ENCODE measurements at regions not wholly inside any gene's neighbourhood (a gene's known extent, or its start where the extent isn't known, plus 50 kb on each side); places are given as distances from the start of the nearest gene placed in this dataset.

GRCh38 chr5:58403822-58404433, 56.0 kb downstream of the PLK2 start:
- no peak for DNase-seq

- no peak for DNase-seq
Measured at GRCh38 chr5:58401701-58402100, 58.2 kb downstream of the PLK2 start.

- DNase-seq = no peak
Measured at GRCh38 chr5:58400737-58401136, 59.1 kb downstream of the PLK2 start.

- no peak for DNase-seq
Measured at GRCh38 chr5:58399951-58400350, 59.9 kb downstream of the PLK2 start.

GRCh38 chr5:58394339-58394738, 65.5 kb downstream of the PLK2 start:
- no peak for DNase-seq

GRCh38 chr5:58393716-58394115, 66.2 kb downstream of the PLK2 start:
- no peak for DNase-seq

GRCh38 chr5:58392496-58392895, 67.4 kb downstream of the PLK2 start:
- DNase-seq = no peak

- no peak for DNase-seq
Measured at GRCh38 chr5:58383448-58383847, 76.4 kb downstream of the PLK2 start.

GRCh38 chr5:58382131-58382534, 77.8 kb downstream of the PLK2 start:
- DNase-seq = no peak

GRCh38 chr5:58381566-58381965, 78.3 kb downstream of the PLK2 start:
- DNase-seq = no peak

- no peak for DNase-seq
Measured at GRCh38 chr5:58380655-58381054, 79.2 kb downstream of the PLK2 start.

GRCh38 chr5:58378613-58379390, 81.1 kb downstream of the PLK2 start:
- DNase-seq = no peak

GRCh38 chr5:58370606-58371005, 89.3 kb downstream of the PLK2 start:
- DNase-seq = no peak

GRCh38 chr5:58369513-58370190, 90.2 kb downstream of the PLK2 start:
- no peak for DNase-seq

GRCh38 chr5:58366461-58366860, 93.4 kb downstream of the PLK2 start:
- no peak for DNase-seq

- no peak for DNase-seq
Measured at GRCh38 chr5:58365791-58366190, 94.1 kb downstream of the PLK2 start.

- no peak for DNase-seq
Measured at GRCh38 chr5:58363461-58364249, 96.2 kb downstream of the PLK2 start.

- no peak for DNase-seq
Measured at GRCh38 chr5:58362135-58362534, 97.8 kb downstream of the PLK2 start.

- no peak for DNase-seq
Measured at GRCh38 chr5:58360794-58361193, 99.1 kb downstream of the PLK2 start.

- DNase-seq = no peak
Measured at GRCh38 chr5:58359981-58360380, 99.9 kb downstream of the PLK2 start.

GRCh38 chr5:58358501-58359178, 101.2 kb downstream of the PLK2 start:
- DNase-seq = no peak

- DNase-seq = no peak
Measured at GRCh38 chr5:58357799-58358500, 101.9 kb downstream of the PLK2 start.
